ENCODE measurements at regions not wholly inside any gene's neighbourhood (a gene's known extent, or its start where the extent isn't known, plus 50 kb on each side); places are given as distances from the start of the nearest gene placed in this dataset.
A peak's percentile ranks its signal among the peaks of the same experiment; 100 is the strongest.

DNA sequence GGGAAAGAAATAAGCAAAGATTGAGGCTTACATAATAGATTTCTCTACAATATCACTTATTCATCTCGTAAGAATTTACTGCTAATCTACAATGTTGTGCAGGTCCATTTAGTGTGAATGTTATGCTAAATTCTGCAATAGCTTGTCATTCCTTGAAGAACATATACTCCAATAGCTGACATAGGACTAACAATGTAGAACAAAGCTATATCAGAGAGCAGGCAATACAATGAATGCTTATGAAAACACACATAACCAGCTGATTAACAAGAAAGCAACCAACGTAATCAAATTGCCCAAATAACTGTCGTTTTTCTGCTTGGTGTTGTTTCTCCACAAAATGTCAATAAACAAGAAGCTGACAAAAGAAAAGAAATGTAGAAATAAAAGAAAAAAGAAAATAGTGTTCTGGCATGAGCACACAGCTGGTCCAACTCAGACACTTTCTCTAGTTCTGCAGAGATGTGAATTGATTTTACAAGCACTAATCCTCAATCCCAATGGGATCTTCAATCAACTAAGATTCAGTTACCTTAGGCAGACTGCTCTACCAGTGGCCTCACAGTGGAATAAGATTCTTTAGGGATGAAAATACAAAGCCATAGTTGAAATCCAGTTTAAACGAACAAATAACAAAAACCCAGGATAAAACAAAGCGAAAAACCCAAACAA is 1024.7 kb upstream of the PIK3C3 start:
- DNase-seq (ENCODE audit: low read depth) (no peak), FAIRE-seq (no peak)
- Histone ChIP-seq H3K36me3 (ENCODE audit: control insufficient read depth, insufficient read depth, low read length) (no peaks in the 10 kb centered on the region), H3K27me3 (ENCODE audit: control insufficient read depth, insufficient read depth, low read length) (no peaks in the 10 kb centered on the region), H3K4me3 (ENCODE audit: low read depth, low read length) (no peak overlapping the region)
- TF ChIP-seq, protein P1, sequence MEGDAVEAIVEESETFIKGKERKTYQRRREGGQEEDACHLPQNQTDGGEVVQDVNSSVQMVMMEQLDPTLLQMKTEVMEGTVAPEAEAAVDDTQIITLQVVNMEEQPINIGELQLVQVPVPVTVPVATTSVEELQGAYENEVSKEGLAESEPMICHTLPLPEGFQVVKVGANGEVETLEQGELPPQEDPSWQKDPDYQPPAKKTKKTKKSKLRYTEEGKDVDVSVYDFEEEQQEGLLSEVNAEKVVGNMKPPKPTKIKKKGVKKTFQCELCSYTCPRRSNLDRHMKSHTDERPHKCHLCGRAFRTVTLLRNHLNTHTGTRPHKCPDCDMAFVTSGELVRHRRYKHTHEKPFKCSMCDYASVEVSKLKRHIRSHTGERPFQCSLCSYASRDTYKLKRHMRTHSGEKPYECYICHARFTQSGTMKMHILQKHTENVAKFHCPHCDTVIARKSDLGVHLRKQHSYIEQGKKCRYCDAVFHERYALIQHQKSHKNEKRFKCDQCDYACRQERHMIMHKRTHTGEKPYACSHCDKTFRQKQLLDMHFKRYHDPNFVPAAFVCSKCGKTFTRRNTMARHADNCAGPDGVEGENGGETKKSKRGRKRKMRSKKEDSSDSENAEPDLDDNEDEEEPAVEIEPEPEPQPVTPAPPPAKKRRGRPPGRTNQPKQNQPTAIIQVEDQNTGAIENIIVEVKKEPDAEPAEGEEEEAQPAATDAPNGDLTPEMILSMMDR (IDR thresholded peaks at IDR 0.05; ENCODE audit: insufficient read depth, low read length, severe bottlenecking) = no peak

DNA sequence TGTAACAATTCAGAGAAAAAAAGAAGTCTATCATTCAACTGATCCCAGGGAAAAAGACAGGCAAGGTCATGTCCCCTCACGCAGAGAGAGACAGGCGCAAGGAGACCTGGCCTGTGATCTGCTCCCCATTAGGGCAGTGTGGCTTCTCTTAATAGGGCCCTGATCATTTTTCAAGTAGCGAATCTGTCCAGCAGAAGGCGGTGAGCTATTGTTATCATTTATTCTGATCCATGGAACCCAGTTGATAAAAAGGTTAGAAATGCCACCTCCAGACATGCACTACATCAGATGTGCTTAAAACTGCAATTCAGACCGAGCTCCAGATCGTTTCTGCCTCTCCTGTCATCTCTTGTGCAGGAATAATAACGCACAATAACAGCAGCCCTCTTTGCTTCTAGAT is 1025.6 kb upstream of the PIK3C3 start:
- no peak for FAIRE-seq
- TF ChIP-seq, protein P1 (IDR thresholded peaks at IDR 0.05; ENCODE audit: insufficient read depth, low read length, severe bottlenecking) = no peak

DNA sequence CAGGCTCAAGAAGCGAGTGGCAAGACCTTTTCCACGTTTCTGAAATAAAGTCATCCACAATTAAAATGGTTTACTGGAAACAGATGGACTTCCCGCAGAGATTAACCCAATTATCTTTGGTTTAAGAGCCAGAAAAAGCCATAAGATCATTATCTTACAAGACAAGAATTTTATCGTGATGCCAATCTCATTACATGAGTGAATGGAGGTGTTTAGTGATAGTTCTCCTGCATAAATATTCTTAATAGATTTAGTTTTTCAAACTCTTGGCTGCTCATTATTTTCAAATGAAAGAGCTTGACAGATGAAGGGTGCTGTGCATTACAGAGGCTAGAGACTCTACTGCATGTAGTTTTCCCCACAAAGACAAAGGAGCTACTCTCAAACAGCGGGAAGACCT is 1028.4 kb upstream of the PIK3C3 start:
- no peaks in the 10 kb centered on the region for H3K36me3 ChIP-seq (ENCODE audit: control insufficient read depth, insufficient read depth, low read length)
- H3K4me3 ChIP-seq (ENCODE audit: low read depth, low read length) = no peak overlapping the region
- TF ChIP-seq, protein P1 (IDR thresholded peaks at IDR 0.05; ENCODE audit: insufficient read depth, low read length, severe bottlenecking) = no peak
- FAIRE-seq (no peak), DNase-seq (ENCODE audit: low read depth) (no peak)
- no peaks in the 10 kb centered on the region for H3K27me3 ChIP-seq (ENCODE audit: control insufficient read depth, insufficient read depth, low read length)

More for the DNA sequence above, 1025.6 kb upstream of the PIK3C3 start:
- no peaks in the 10 kb centered on the region for H3K27me3 ChIP-seq (ENCODE audit: control insufficient read depth, insufficient read depth, low read length)
- DNase-seq (ENCODE audit: low read depth) = no peak
- no peak overlapping the region for H3K4me3 ChIP-seq (ENCODE audit: low read depth, low read length)
- H3K36me3 ChIP-seq (ENCODE audit: control insufficient read depth, insufficient read depth, low read length) = no peaks in the 10 kb centered on the region

DNA sequence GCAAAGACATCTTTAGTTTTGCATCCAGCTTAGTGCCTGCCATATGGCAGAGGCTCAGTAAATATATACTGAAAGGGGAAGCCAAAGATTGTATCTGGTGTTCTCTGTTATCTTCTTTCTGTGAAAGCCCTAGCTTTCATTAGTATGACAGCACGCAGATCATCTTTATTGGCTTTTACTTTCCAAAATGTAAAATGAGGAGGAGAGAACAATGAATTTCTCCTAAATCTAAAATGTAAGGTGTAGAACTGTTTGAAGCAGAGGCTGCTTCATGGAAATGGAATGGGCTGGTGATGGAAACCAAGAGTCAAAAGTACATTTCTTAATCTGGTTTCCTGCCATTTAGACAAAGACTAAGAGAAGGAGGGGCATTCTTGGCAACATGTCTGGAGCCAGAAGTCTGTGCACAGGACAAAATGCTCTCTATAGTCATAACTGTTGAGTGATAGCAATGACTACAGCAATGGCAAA is 1029.9 kb upstream of the PIK3C3 start:
- no peak for FAIRE-seq
- TF ChIP-seq, protein P1 (IDR thresholded peaks at IDR 0.05; ENCODE audit: insufficient read depth, low read length, severe bottlenecking) = no peak
- H3K27me3 ChIP-seq (ENCODE audit: control insufficient read depth, insufficient read depth, low read length) = no peaks in the 10 kb centered on the region
- DNase-seq (ENCODE audit: low read depth) = peak; percentile 50
- H3K36me3 ChIP-seq (ENCODE audit: control insufficient read depth, insufficient read depth, low read length) = no peaks in the 10 kb centered on the region
- no peak overlapping the region for H3K4me3 ChIP-seq (ENCODE audit: low read depth, low read length)

DNA sequence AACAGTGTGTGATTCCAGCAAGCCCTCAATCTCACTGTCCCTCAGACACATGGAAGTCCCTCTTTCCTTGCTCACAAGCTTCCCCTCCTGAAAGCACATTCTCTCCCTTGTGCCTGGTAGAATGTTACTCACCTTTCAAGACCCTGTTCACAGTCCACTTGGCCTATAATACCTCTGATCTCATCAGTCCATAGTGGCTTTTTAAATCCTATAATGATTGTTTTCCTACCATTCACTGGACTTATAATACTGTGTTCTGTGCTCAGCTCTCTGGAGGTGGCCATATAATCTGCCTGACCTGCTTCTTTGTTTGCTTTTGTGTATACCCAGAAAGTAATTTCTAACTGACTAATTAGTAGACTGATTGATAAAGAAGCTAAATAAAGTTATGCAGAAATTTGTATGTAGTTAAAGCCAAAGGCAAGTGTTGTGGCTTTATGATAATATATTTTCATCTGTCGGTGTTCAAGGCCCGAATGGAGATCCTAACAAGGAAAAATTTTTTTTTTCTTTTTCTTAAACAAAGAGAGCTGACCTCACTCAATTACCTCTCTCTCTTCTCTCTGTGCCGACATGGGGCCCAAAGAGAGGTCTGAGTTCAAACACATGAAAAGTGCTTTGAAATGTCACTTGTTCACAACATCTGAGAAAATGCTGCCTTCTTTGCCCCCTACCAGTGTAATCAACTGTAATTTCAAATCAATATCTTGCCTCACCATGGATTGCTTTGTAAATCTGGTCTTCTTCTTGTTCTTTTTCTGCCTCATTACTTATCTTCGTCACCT is 1033.0 kb upstream of the PIK3C3 start:
- no peak for FAIRE-seq
- TF ChIP-seq, protein P1 (IDR thresholded peaks at IDR 0.05; ENCODE audit: insufficient read depth, low read length, severe bottlenecking) = no peak
- no peaks in the 10 kb centered on the region for H3K36me3 ChIP-seq (ENCODE audit: control insufficient read depth, insufficient read depth, low read length)
- no peak for DNase-seq (ENCODE audit: low read depth)
- H3K4me3 ChIP-seq (ENCODE audit: low read depth, low read length) = no peak overlapping the region
- H3K27me3 ChIP-seq (ENCODE audit: control insufficient read depth, insufficient read depth, low read length) = no peaks in the 10 kb centered on the region

All from bronchial epithelial cell (primary cell).